Tibial artery (tissue), 4 donors: ENCODE measurements at regions not wholly inside any gene's neighbourhood (a gene's known extent, or its start where the extent isn't known, plus 50 kb on each side); places are given as distances from the start of the nearest gene placed in this dataset.
"Not testable (repeated sequence)": the region's sequence is repeated elsewhere in the genome, so short reads cannot be mapped to it uniquely, and the experiment has no call there.

Experiments
- DNase-seq, 2 donors: peaks; one replicate each; pipeline ENCODE4 v3.0.0-alpha.2; 2019
- H3K27ac ChIP-seq, 2 donors: fragments of 200-600 bp; sonication (generic) in 1 of 2; 1 replicate in 1 of 2; 2 replicates in 1 of 2; pipeline ENCODE4 v1.5.1; 2018 to 2019; ENCODE audit warnings: mild to moderate bottlenecking in 1 of 2
- H3K27me3 ChIP-seq, 2 donors: fragments of 200-600 bp; sonication (generic) in 1 of 2; one replicate each; pipeline versions ENCODE4 v1.5.1 to v1.6.0; 2016 to 2019
- H3K36me3 ChIP-seq, 3 donors: fragments of 200-600 bp; sonication (generic) in 2 of 3; one replicate each; pipeline ENCODE4 v1.5.1; 2016 to 2019; ENCODE audit warnings: mild to moderate bottlenecking in 2 of 3
- H3K4me1 ChIP-seq, 4 donors: fragments of 200-600 bp; sonication (generic) in 2 of 4; 1 replicate in 3 of 4; 2 replicates in 1 of 4; pipeline ENCODE4 v1.5.1; 2016 to 2019
- H3K4me3 ChIP-seq, 2 donors: fragments of 200-600 bp; sonication (generic) in 1 of 2; 1 replicate in 1 of 2; 2 replicates in 1 of 2; pipeline ENCODE4 v1.5.1; 2018 to 2019; ENCODE audit warnings: mild to moderate bottlenecking in 2 of 2
- H3K9me3 ChIP-seq, 3 donors: fragments of 200-600 bp; sonication (generic) in 1 of 3; one replicate each; pipeline ENCODE4 v1.5.1; 2016 to 2019
- intact Hi-C: fragments of 100-400 bp; cut with DNase I; formaldehyde crosslinking; loops from one replicate; pipeline ENCODE4 v1.15.0; 2023; ENCODE audit warnings: low total_unique reads
- TF ChIP-seq, protein P1 (sequence below), 2 experiments: fragments of 200-600 bp in 1 of 2; fragments of 450-650 bp in 1 of 2; IDR thresholded peaks; one replicate each; pipeline ENCODE4 v1.5.1; 2017 to 2019; ENCODE audit warnings: antibody characterized with exemption in 2 of 2, mild to moderate bottlenecking in 1 of 2, moderate library complexity in 1 of 2

- H3K27ac ChIP-seq = no peak overlapping the region
- intact Hi-C loops = no loop called here
- TF ChIP-seq, protein P1, sequence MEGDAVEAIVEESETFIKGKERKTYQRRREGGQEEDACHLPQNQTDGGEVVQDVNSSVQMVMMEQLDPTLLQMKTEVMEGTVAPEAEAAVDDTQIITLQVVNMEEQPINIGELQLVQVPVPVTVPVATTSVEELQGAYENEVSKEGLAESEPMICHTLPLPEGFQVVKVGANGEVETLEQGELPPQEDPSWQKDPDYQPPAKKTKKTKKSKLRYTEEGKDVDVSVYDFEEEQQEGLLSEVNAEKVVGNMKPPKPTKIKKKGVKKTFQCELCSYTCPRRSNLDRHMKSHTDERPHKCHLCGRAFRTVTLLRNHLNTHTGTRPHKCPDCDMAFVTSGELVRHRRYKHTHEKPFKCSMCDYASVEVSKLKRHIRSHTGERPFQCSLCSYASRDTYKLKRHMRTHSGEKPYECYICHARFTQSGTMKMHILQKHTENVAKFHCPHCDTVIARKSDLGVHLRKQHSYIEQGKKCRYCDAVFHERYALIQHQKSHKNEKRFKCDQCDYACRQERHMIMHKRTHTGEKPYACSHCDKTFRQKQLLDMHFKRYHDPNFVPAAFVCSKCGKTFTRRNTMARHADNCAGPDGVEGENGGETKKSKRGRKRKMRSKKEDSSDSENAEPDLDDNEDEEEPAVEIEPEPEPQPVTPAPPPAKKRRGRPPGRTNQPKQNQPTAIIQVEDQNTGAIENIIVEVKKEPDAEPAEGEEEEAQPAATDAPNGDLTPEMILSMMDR (IDR thresholded peaks at IDR 0.05) = no peak
- DNase-seq = peak in 1 of 2 donors; percentile 25
- no peaks in the 10 kb centered on the region for H3K27me3 ChIP-seq
- no peak overlapping the region for H3K4me3 ChIP-seq
- no peaks in the 10 kb centered on the region for H3K4me1 ChIP-seq
- H3K9me3 ChIP-seq = no peaks in the 10 kb centered on the region
- H3K36me3 ChIP-seq = no peaks in the 10 kb centered on the region
Observed at GRCh38 chr5:120164986-120165385, 299.1 kb upstream of the PRR16 start.

DNA sequence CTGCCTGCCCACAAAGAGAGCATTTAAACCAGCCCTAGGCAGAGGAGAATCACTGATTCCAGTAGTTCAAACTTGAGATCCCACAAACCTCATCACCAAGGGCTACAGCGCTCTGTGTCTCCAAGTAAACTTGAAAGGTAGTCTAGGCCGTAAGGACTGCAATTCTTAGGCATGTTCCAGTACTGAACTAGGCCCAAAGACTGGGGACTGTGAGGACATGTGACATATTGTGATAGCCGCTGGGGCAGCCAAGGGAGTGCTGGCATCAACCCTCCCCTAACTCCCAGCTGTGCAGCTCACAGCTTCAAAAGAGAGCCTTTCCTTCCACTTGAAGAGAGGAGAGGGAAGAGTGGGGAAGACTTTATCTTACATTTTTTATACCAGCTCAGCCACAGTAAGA lies 291.0 kb upstream of the PRR16 start:
- no peak overlapping the region for H3K4me3 ChIP-seq
- intact Hi-C loops = no loop called here
- no peaks in the 10 kb centered on the region for H3K9me3 ChIP-seq
- H3K36me3 ChIP-seq = no peaks in the 10 kb centered on the region
- H3K27me3 ChIP-seq = no peaks in the 10 kb centered on the region
- no peaks in the 10 kb centered on the region for H3K4me1 ChIP-seq
- TF ChIP-seq, protein P1 (IDR thresholded peaks at IDR 0.05) = no peak
- H3K27ac ChIP-seq = no peak overlapping the region
- DNase-seq = no peak

DNA sequence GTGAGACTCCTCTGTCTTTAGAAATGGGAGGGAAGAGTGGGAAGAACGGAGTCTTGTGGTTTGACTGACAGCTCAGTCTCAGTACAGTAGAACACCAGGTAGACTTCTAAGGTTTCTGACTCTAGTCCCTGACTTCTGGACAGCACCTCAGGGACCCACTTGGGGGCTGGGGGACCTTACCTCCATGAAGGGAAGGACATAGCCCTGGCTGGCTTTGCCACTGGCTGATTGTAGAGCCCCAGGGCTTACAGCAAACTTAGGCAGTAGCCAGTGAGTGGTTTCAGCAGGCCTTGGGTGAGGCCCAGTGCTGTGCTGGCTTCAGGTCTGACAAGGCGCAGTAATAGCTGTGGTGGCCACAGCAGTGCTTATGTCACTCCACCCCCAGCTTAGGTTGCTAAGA lies 290.0 kb upstream of the PRR16 start:
- TF ChIP-seq, protein P1 (IDR thresholded peaks at IDR 0.05) = no peak
- Histone ChIP-seq H3K27ac (no peak overlapping the region), H3K9me3 (no peaks in the 10 kb centered on the region), H3K4me3 (no peak overlapping the region), H3K27me3 (no peaks in the 10 kb centered on the region), H3K36me3 (no peaks in the 10 kb centered on the region), H3K4me1 (no peaks in the 10 kb centered on the region)
- DNase-seq = no peak
- intact Hi-C loops = no loop called here

GRCh38 chr5:120181238-120181637 lies 282.9 kb upstream of the PRR16 start:
- H3K36me3 ChIP-seq, H3K9me3 ChIP-seq, DNase-seq, H3K27me3 ChIP-seq, H3K4me1 ChIP-seq, intact Hi-C loops, H3K27ac ChIP-seq, H3K4me3 ChIP-seq: not testable (repeated sequence)

DNA sequence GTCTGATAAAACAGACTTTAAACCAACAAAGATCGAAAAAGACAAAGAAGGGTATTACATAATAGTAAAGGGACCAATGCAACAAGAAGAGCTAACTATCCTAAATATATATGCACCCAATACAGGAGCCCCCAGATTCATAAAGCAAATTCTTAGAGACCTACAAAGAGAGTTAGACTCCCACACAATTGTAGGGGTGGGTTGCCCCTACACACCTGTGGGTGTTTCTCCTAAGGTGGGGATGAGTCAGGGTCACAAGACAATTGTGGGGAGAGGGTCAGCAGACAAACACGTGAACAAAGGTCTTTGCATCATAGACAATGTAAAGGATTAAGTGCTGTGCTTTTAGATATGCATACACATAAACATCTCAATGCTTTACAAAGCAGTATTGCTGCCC lies 269.4 kb upstream of the PRR16 start:
- H3K4me3 ChIP-seq, H3K4me1 ChIP-seq, H3K9me3 ChIP-seq, H3K27me3 ChIP-seq, DNase-seq, intact Hi-C loops, H3K36me3 ChIP-seq, H3K27ac ChIP-seq: not testable (repeated sequence)

DNA sequence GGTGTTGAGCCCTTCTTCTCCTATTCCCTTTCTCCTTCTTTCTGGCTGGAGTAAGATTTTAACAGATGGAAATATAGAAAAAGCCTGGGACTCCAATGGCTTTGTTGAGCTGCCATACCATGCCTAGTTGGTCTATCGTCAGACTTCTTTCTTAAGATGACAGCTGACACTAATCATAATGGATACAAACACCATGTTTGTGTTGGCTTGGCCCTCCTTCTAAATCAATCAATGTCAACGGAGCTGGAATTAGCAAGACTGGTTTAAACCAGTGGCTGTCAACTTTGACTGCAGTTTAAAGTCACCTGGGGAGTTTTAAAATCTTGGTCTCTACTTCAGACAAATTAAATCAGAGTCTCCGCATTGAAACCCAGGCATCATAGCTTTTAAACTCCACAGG lies 264.5 kb upstream of the PRR16 start:
- H3K9me3 ChIP-seq = no peaks in the 10 kb centered on the region
- DNase-seq = no peak
- no peak overlapping the region for H3K4me3 ChIP-seq
- TF ChIP-seq, protein P1 (IDR thresholded peaks at IDR 0.05) = no peak
- H3K27me3 ChIP-seq = no peaks in the 10 kb centered on the region
- H3K4me1 ChIP-seq = no peaks in the 10 kb centered on the region
- intact Hi-C loops = no loop called here
- no peaks in the 10 kb centered on the region for H3K36me3 ChIP-seq
- no peak overlapping the region for H3K27ac ChIP-seq

GRCh38 chr5:120207129-120207528 lies 257.0 kb upstream of the PRR16 start:
- TF ChIP-seq, protein P1 (IDR thresholded peaks at IDR 0.05) = no peak
- Histone ChIP-seq H3K4me1 (no peaks in the 10 kb centered on the region), H3K9me3 (no peaks in the 10 kb centered on the region), H3K27me3 (no peaks in the 10 kb centered on the region), H3K27ac (no peak overlapping the region), H3K36me3 (no peaks in the 10 kb centered on the region), H3K4me3 (no peak overlapping the region)
- no peak for DNase-seq
- intact Hi-C loops = no loop called here
